Hematopoietic multipotent progenitor cell treated with erythropoietin and hydrocortisone succinate and interleukin-3 and kit ligand, for 15 days (in vitro differentiated cells): ENCODE measurements at regions not wholly inside any gene's neighbourhood (a gene's known extent, or its start where the extent isn't known, plus 50 kb on each side); places are given as distances from the start of the nearest gene placed in this dataset.
"Not testable (repeated sequence)": the region's sequence is repeated elsewhere in the genome, so short reads cannot be mapped to it uniquely, and the experiment has no call there.

Experiments
- DNase-seq: peaks from one replicate; pipeline ENCODE4 v3.0.0-alpha.2; 2015; ENCODE audit warnings: low spot score

DNA sequence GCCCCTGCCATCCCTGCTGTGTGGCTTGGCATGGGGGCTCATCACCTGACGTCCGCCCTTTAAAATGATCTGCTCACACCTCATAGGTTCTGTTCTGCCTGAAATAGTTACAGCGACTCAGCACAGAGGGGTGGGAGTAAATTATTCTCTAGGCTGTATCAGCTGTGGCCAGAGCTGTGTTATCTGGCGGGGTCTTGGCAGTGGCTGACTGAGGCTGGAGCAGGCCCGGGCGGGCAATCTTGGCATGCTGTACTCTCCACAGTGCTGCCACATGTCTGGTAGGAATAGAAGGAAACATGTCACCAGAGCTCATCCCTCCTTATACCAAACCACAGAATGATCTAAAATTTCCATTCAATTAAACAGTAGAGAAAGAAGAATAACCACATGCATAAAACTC is 499.9 kb upstream of the LMCD1 start:
- no peak for DNase-seq

DNA sequence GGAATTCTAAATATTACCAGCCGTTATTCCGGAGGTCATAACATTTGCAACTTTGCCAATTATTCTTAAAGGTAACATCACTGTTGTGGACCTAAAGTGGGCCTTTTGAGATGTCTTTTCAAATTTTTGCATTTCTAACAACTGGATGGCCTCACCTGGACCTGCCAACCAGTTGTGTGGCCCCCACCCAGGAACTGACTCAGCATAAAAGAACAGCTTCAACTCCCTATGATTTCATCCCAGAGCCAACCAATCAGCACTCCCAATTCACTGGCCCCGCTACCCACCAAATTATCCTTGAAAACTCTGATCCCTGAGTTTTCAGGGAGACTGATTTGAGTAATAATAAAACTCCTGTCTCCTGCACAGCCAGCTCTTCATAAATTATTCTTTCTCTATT is 489.7 kb upstream of the LMCD1 start:
- DNase-seq: no peak

DNA sequence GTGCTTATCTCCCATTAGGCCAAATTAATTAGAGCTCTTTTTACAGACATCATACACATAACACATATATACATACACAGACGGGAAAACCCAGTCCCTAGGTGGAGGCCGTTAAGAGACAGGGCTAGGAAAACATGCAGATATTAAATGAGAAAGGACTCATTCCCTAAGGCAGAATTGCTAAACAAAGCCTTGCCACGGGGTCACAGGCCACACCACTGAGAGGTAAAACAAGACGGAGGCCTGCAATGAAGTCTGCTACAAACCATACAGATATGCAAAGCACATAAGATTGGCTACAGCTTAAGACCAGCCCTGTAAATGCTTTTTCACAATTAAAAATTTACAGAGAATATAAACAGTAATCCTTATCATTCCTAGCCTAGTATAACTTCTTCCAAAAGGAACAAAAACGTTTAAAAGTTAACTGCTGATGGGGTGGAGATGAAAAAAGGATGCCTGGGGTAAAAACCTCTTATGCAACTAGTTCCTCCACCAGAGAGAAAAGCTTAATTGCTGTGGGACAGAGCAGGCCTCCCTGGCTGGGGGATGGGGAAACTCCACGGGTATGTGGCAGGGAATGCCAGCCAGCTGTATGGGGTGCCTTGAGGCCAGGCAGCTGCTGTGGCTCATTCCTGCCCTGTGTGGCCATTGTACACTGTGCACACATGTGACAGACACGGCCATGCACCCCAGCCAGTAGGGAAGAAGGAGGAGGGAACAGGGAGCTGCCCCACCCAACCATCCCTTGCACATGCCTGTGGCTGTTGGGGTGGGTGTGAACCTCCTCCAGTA is 481.4 kb upstream of the LMCD1 start:
- DNase-seq: no peak

DNA sequence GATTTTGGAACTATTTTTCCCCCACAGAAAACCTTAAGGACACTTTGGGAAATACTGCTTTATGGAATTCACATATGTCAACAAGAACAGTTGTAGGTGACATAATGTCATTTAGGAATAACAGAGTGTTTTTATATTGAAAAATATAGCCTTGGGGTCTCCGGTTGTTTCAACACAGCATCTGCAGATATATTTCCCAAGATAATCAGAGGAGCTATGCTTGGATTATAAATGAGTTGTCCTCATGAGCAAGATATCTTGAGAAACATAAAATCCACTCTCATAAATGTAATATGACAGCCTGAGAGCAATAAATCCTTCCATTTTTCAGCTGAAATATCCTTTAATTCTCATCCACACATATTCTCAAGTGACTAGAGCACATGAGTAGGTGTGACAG is 473.7 kb upstream of the LMCD1 start:
- no peak for DNase-seq

DNA sequence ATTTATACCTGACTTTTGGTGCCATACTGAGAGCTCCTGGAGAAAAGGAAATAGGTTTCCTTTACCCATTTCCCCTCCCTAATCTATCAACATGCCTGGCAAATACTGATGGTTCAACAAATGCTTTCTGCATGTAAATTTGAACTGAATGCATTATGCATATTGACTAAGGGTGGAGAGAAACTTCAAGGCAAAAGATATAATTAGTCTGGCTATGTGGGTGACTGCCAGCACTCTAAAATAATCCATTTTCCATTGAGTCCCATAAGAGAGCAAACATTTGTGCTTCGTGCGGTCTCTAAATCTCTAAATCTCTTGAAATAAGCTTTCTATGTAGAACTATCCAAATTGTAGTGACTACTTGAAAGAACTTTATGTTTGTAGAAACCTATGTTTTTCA is 451.3 kb upstream of the LMCD1 start:
- DNase-seq: no peak

DNA sequence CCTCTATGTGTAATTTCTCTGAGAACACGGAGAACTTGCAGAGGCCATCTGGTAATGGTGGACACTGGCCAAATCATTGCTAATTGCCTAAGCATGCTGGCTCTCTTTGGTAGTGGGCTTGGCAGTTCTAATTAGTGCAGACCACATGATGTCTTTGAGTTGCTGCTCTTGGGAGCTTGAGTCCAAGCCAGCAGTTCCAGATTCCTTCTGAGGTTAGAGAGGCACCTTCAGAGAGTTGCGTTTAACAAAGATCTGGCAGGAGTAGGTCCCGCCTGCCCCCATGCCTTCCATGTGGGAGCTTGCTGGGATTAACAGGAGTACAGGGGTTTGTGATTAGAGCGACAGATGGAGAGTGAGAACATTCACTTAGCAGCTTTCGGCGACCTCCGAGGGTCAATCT is 449.0 kb upstream of the LMCD1 start:
- DNase-seq: no peak

DNA sequence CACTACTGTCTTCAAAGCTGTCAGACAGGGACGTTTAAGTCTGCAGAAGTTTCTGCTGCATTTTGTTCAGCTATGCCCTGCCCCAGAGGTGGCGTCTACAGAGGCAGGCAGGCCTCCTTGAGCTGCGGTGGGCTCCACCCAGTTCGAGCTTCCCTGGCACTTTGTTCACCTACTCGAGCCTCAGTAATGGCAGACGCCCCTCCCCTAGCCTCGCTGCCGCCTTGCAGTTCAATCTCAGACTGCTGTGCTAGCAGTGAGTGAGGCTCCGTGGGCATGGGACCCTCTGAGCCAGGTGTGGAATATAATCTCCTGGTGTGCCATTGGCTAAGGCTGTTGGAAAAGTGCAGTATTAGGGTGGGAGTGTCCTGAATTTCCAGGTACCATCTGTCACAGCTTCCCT is 433.5 kb upstream of the LMCD1 start:
- DNase-seq: not testable (repeated sequence)

DNA sequence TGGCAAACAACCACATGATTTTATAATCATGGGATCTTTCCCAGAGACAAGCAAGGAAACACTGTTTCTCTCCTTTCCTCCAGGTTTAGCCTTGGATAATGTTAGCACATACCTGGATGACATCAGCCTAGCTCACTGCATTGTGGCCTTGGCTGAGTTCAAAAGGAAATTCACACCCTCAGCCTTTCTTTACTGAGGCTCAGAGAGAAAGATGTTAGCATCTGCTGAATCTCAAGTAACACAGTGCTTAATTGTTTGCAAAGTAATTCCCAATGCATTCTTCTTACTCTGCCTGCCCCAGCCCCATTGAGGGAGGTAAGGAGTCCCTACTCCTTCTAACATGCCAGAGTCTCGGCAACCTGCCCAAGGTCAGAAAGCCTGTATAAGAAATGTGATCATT is 432.2 kb upstream of the LMCD1 start:
- DNase-seq: no peak

DNA sequence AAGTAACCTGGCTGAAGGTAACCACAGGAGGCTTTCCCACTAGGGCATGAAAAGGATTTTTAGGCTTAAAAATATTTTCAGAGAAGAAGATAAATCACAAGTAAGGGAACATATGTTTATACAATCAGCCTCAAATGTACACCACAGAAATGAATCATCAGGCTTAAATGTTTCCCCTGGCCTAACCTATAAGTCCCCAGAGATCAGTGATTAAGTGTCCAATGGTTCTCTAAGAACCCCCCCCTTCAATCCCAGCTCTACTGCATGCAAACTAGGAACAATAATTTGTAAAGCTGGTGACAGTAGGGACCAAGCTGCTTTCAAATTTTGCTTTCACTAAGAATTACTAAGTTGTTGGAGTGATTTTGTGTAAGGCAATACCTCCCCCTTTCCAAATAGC is 431.6 kb upstream of the LMCD1 start:
- DNase-seq: no peak

DNA sequence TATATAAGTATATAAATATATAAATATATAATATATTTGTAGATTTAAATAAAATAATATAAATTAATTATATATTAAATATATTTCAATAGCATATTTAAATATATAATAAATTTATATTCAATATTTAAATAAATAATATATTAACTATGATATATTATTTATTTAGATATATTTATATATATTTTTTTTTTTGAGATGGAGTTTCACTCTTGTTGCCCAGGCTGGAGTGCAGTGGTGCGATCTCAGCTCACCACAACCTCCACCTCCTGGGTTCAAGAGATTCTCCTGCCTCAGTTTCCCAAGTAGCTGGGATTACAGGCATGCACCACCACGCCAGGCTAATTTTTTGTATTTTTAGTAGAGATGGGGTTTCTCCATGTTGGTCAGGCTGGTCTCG is 426.9 kb upstream of the LMCD1 start:
- DNase-seq: not testable (repeated sequence)

DNA sequence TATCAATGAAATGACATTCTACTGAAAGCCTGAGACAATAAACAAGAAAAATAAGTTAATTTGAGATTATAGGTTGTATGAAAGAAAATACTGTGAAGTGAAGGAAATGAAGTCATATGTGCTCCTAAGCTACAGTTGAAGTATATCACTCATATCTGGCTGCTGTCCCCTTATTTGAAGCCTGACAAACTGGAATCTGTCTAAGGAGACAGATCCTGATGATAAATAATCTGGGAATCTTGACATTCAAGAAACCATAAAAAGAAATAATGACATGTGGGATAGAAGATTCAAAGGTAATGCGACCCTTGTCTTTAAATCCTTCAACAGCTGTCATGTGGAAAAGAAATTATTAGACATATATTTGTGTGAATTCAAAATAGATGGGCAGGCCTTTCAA is 424.5 kb upstream of the LMCD1 start:
- no peak for DNase-seq

DNA sequence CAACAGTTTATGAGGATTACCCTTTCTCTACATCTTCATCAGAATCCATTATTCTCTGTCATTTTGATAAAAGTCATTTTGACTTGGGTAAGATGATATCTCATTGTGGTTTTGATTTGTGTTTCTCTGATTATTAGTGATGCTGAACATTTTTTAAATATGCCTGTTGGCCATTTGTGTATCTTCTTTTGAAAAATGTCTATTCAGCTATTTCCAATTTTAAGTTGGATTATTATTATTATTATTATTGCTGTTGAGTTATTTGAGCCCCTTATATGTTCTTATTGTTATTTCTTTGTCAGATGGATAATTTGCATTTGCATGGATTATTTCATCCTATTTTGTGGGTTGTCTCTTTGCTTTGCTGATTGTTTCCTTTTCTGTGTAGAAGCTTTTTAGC is 421.2 kb upstream of the LMCD1 start:
- no peak for DNase-seq

DNA sequence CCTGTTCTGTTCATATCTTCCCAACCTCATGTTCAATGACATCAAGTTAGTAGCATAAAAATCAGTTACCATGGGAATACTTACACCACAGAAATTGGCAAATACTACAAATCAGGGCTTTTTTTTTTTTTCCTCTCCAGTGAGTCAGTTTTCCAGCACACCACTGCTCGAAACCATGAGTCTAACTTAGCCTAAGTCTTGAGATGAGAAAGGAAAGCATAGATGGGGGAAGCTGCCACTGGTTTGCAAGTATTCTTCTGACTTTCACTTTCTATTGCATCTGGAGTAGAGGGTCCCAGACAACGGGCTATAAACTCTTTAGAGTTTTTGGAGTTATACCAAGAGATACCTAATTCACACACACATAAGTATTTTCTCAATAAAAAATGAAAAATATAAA is 416.1 kb upstream of the LMCD1 start:
- DNase-seq: no peak

DNA sequence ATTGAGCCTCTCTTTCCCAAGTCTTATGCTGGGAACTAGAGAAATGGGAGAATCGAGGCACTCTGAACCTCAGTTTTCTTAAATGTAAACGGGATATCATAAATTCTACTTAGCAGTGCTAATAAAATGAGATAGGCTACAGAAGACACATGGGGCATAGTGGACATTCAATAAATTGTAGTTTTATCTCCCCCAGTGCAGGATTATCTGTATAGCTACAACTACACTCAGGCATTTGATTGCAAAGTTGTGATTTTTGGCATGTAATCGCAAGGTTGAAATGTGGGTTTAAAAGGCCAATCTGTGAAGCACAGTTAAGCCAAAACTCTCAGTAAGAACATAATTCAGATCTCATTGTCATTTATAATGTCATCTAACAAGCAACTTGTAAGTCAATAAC is 413.7 kb upstream of the LMCD1 start:
- no peak for DNase-seq

DNA sequence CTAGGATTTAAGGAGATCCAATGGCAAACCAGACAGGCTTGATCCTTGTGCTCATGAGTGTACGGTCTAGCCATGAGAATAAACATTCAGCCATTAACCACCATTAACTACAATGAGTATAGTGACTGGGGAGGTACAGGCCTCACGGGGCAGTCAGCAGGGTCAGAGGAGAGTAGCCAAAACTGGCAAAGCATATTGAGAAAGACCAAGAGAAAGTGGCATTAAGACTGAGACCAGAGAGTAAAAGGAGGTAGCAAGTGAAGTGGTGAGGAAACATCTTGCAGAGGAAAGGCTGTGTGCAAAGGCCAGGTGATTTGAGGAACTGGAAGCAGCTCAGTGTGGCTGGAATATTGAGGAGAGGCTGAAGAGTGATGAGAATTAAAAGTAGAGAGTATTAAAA is 407.2 kb upstream of the LMCD1 start:
- no peak for DNase-seq

DNA sequence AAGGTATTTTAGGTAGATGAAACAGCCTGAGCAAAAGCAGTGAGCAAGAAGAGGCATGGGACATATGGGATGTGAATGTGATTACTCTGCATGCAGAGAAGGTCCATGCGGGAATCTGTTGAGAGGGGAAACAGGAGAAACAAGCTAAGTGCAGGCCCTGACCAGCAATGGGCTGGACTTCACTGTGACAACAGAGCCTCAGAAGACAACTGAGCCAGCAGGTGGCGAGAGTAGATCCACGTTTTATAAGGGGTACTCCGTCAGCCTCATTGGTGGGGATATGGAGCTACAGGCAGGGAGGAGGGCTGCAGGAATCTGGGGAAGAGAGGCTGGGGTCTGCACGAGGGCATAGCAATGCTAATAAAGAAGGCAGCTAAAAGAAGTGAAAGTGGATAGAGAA is 405.9 kb upstream of the LMCD1 start:
- DNase-seq: no peak

DNA sequence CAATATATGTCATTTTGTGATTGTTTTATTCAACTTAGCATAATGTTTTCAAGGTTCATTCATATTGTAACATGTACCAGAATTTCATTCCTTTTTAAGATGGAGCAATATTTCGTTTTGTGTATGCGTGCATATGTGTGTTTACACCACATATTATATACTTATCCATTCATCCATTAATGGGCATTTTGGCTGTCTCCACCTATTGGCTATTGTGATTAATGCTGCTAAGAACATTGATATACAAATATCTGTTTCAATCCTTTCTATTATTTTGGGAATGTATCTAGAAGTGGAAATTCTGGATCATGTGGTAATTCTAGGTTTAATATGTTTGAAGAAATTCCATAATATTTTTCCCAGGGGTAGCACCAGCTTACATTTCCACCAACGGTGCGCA is 403.9 kb upstream of the LMCD1 start:
- DNase-seq: no peak

DNA sequence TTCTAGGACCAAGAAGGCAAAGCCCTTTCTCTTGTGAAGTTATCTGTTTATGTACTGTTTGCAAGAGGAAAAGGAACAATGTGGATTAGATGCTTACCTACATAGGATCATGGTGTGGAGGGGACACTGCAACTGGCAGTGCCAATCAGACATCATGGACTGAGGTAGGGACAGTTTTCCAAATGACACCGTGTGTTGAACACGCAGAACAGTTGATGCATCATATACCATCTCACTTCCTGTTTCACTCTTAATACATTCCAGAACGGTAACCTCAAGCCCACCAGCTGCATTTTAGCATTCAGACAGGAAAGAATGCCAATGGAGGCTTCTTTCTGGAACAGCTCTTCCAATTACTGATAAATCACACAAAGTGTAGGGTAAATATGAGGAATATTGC is 397.7 kb upstream of the LMCD1 start:
- no peak for DNase-seq

DNA sequence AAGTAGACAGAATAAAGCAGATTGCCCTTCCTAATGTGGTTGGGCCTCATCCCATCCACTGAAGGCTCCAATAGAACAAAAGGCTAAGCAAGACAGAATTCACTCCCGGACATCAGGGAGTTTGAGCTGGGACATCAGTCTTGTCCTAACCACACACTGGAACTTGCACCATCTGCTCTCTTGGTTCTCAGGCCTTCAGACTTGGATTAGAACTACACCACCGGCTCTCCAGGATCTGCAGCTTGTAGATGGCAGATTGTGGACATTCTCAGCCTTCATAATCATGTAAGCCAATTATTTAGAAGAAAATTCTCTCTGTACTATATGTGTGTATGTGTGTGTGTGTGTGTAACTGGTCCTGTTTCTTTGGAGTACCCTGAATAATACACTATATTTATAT is 394.7 kb upstream of the LMCD1 start:
- DNase-seq: no peak

DNA sequence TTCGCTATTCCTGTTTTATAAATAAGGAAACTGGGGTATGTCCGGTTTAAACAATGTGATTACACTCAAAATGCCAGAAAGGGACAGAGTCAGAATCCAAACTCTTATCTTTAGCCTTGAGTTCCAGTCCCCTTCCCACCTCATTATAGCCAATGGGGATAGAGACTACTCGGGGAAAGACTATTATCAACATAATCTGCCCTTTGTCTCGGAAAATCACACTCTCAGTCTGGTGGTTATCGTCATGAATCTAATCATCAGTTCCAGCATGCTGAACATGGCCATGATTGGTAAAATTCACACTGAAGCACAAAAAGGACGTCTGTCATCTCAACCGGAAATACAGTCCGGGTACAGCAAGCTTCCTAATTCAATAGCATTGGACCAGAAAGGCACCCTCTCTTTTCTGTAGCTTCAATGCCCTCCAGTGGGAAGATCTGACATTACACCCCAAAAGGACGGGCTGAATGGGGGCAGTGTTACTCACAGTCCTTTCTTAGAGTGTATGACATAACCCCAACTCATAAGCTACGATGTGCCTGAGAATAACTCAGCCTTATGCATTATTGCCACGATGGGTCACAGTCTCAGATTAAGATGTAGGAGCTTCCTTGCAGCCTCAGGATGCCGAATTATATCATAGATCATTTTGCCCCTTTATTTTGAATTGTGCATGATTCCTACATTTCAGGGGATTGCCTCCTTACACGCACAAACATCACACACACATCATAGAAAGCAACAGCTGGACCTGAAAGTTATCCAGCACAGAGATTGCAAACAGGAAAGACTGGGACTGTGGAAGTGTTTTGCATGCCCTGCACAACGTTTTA is 390.4 kb upstream of the LMCD1 start:
- DNase-seq: no peak

DNA sequence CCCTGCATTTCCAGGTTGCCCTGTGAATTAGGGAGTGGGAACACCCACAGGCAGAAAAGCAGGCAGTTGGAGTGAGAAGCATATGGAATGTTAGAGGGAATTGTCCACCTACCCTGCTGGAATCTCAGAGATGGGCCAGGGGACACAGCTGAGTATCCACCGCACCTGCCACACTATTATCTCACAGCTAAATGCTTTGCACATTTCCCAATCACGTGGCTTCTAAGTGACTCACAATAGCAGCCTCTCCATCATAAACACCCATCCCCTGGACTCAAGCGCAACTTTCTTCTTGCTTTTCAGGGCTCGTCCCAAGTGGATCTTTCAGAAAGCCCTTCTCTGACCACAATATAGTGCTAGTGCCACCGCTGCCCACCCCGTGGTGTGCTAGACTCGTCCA is 389.0 kb upstream of the LMCD1 start:
- no peak for DNase-seq

DNA sequence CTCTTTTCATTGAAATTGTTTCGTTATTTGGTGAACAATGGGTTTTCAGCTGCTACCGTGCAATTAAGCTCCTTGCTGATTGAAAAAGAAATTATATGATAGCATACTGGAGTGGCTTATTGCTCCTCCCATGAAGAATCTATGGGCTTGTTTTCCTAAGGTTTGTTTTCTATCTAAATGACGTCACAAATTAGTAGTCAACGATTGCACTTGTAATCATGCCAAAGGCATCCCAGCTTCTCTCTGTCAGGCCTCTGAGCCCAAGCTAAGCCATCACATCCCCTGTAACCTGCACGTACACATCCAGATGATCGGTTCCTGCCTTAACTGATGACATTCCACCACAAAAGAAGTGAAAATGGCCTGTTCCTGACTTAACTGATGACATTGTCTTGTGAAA is 388.0 kb upstream of the LMCD1 start:
- no peak for DNase-seq

DNA sequence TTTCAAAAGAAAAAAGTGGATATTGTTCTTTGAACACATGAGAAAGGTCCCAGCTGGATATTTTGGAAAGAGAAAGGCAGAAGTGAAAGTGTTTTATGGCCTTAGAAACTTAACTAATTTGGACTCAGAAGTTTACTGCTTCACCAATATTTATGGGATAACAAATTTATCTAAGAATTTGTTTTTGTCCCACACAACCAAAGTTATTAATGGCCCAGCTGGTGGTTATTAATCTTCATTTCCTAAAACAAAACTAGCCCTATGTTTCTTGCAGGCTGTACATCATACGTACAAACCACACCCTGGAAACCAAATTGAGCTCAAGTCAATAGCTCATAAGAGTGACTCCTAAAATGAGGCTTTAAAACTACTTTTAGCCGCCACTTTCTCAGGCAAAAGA is 372.9 kb upstream of the LMCD1 start:
- DNase-seq: no peak

DNA sequence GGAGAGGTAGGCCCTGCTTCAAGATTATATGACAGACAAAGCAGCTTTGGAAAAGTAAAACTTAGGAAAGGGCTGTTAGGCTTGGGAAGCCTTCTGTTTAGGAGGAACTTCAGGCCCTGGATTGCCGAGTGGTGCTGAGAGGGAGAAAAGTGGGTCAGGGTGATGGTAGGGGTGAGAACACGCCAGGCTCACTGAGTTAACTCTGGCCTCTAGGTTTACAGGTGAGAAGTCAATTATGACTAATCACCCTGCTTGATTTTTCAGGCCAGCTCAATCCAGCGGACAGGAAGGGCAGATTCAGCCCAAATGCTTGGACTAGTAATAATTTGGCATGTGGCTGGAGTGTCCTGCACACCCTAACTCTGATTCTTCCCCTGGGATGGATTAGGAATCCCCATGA is 365.1 kb upstream of the LMCD1 start:
- no peak for DNase-seq
